Fibroblast of mammary gland (primary cell): ENCODE measurements at regions not wholly inside any gene's neighbourhood (a gene's known extent, or its start where the extent isn't known, plus 50 kb on each side); places are given as distances from the start of the nearest gene placed in this dataset.

Experiments used
- DNase-seq: peaks from one replicate; pipeline ENCODE4 v3.0.0-alpha.2; 2010; ENCODE audit warnings: low read depth
- H3K4me3 ChIP-seq: 2 replicates; pipeline ENCODE4 v1.5.1; 2011; ENCODE audit warnings: low read depth, mild to moderate bottlenecking, low read length, moderate library complexity; ENCODE audit not compliant: control insufficient read depth
- CTCF ChIP-seq: conservative IDR thresholded peaks from 2 replicates; pipeline ENCODE4 v1.5.1; 2011; ENCODE audit warnings: low read depth, low read length, inconsistent platforms; ENCODE audit not compliant: control insufficient read depth, insufficient read depth

GRCh38 chr12:105799103-105799502, 339.7 kb downstream of the NUAK1 start:
- DNase-seq = no peak
- no peak overlapping the region for H3K4me3 ChIP-seq
- TF ChIP-seq CTCF = no peak

DNA sequence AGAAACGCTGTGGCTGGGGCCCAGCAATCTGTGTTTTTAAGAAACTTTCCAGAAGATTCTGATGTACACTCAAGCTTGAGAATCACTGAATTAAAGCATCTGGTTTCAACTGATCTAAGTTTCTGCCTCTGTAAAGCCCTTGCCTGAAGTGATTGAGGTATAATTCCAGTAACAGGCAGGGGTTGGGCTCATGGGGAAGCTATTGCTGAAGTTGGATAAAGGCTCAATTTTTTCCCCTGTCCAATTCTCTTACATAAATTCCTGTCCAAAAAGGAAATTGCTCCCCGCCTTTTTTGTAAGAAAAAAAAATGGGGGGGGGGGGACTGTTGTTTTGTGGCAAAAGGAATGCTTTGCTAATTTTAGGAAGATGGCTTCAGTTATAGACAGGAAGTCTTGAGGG, 337.4 kb downstream of the NUAK1 start:
- no peak for DNase-seq
- TF ChIP-seq CTCF = no peak
- H3K4me3 ChIP-seq = no peak overlapping the region

DNA sequence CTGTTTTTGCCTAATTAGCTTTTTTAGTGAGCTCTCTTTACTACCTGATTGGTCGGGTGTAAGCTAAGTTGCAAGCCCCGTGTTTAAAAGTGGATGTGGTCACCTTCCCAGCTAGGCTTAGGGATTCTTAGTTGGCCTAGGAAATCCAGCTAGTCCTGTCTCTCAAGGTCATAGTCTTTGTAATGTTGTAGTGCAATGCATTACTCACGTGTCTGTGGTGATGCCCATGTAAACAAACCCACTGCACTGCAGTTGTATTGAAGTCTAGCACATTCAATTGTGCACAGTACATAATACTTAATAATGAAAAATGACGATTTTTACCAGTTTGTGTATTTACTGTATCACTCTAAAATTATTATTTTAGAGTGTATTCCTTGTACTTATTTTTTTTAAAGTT, 335.5 kb downstream of the NUAK1 start:
- DNase-seq = no peak
- no peak overlapping the region for H3K4me3 ChIP-seq
- TF ChIP-seq CTCF = no peak

GRCh38 chr12:105804591-105805265, 334.0 kb downstream of the NUAK1 start:
- no peak for TF ChIP-seq CTCF
- no peak for DNase-seq

GRCh38 chr12:105805730-105806399, 332.9 kb downstream of the NUAK1 start:
- no peak overlapping the region for H3K4me3 ChIP-seq
- TF ChIP-seq CTCF = no peak
- no peak for DNase-seq

More at GRCh38 chr12:105804591-105805265, 334.0 kb downstream of the NUAK1 start:
- H3K4me3 ChIP-seq = no peak overlapping the region

DNA sequence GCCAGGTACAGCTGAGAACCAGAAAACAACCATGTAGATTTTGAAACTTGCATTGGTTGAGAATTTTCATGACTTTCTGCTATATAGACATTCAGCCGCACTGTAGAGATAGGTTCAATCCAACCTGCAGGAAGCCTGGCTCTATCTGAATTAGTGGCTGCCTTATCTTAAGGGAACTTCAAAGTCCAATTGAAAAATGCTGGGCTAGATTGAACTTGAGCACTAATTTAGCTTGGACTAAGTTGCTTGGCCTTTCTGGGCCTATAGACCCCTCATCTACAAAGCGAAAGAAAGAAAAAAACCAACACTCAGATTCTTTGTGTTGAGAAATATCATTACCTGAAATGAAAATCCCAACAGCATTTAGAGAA, 332.4 kb downstream of the NUAK1 start:
- TF ChIP-seq CTCF = no peak
- DNase-seq = no peak
- no peak overlapping the region for H3K4me3 ChIP-seq
